ENCODE measurements at regions not wholly inside any gene's neighbourhood (a gene's known extent, or its start where the extent isn't known, plus 50 kb on each side); places are given as distances from the start of the nearest gene placed in this dataset.

DNA sequence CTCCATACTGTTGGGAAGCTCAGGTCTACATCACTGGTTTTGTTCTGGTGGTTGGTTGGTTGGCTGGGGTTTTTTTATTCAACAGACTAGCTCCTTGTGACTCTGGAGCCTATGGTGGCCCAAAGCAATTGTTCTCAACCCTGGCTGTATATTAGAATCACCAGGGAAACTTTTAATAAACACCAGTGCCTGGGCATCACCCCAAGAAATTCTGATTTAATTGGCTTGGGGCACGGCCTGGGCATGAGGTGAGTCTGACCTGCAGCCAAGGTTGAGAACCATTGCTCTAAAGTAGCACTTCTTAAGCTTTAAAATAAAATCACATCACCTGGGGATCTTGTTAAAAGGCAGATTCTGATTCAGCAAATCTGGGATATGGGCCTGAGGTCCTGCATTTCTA lies 184.1 kb downstream of the C1D start:
- H3K36me3 Mint-ChIP-seq = no peaks in the 10 kb centered on the region
- no peak for DNase-seq
- Histone ChIP-seq H3K27ac (ENCODE audit: low read depth in 1 of 2, low read length in 2 of 2) (no peak overlapping the region), H3K4me2 (replicated peaks; ENCODE audit: extremely low read depth, low read length, poor library complexity, severe bottlenecking) (no peak overlapping the region), H3K9me3 (replicated peaks in 1 of 2; ENCODE audit: control insufficient read depth in 1 of 2, insufficient read depth in 1 of 2, low read length in 2 of 2) (no peaks in the 10 kb centered on the region), H2AFZ (ENCODE audit: insufficient read depth, low read depth, low read length, poor library complexity, severe bottlenecking) (no peak overlapping the region), H3K4me3 (replicated peaks in 1 of 3; ENCODE audit: low read depth in 2 of 3, low read length in 3 of 3) (no peak overlapping the region), H3K27me3 (ENCODE audit: control insufficient read depth in 2 of 2, insufficient read depth in 2 of 2, low read length in 2 of 2) (no peaks in the 10 kb centered on the region), H3K9ac (ENCODE audit: insufficient read depth, low read length, poor library complexity, severe bottlenecking) (no peak overlapping the region), H3K4me1 (ENCODE audit: control insufficient read depth in 1 of 2, insufficient read depth in 2 of 2, low read length in 2 of 2) (no peaks in the 10 kb centered on the region), H3K79me2 (ENCODE audit: insufficient read depth, low read length) (no peaks in the 10 kb centered on the region), H4K20me1 (ENCODE audit: insufficient read depth, low read length) (no peaks in the 10 kb centered on the region), H3K36me3 (replicated peaks in 1 of 2; ENCODE audit: control insufficient read depth in 1 of 2, insufficient read depth in 2 of 2, low read length in 2 of 2) (no peaks in the 10 kb centered on the region)
- no CpG with 5 or more reads among the region's 1 CpG for WGBS (ENCODE audit: insufficient coverage)
- H3K27ac Mint-ChIP-seq = no peak overlapping the region
- H3K4me3 Mint-ChIP-seq = no peak overlapping the region
- intact Hi-C loops (cut with micrococcal nuclease) = no loop called here
- H3K27me3 Mint-ChIP-seq (ENCODE audit: low read depth in 3 of 3) = peaks cover 0 to 8% (median 3%) of the 10 kb centered on the region in 3 donors
- H3K4me1 Mint-ChIP-seq = no peaks in the 10 kb centered on the region
- peaks cover 0 to 3% (median 0%) of the 10 kb centered on the region in 7 donors for H3K9me3 Mint-ChIP-seq
- TF ChIP-seq, protein P1, sequence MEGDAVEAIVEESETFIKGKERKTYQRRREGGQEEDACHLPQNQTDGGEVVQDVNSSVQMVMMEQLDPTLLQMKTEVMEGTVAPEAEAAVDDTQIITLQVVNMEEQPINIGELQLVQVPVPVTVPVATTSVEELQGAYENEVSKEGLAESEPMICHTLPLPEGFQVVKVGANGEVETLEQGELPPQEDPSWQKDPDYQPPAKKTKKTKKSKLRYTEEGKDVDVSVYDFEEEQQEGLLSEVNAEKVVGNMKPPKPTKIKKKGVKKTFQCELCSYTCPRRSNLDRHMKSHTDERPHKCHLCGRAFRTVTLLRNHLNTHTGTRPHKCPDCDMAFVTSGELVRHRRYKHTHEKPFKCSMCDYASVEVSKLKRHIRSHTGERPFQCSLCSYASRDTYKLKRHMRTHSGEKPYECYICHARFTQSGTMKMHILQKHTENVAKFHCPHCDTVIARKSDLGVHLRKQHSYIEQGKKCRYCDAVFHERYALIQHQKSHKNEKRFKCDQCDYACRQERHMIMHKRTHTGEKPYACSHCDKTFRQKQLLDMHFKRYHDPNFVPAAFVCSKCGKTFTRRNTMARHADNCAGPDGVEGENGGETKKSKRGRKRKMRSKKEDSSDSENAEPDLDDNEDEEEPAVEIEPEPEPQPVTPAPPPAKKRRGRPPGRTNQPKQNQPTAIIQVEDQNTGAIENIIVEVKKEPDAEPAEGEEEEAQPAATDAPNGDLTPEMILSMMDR (IDR thresholded peaks at IDR 0.05) = no peak

DNA sequence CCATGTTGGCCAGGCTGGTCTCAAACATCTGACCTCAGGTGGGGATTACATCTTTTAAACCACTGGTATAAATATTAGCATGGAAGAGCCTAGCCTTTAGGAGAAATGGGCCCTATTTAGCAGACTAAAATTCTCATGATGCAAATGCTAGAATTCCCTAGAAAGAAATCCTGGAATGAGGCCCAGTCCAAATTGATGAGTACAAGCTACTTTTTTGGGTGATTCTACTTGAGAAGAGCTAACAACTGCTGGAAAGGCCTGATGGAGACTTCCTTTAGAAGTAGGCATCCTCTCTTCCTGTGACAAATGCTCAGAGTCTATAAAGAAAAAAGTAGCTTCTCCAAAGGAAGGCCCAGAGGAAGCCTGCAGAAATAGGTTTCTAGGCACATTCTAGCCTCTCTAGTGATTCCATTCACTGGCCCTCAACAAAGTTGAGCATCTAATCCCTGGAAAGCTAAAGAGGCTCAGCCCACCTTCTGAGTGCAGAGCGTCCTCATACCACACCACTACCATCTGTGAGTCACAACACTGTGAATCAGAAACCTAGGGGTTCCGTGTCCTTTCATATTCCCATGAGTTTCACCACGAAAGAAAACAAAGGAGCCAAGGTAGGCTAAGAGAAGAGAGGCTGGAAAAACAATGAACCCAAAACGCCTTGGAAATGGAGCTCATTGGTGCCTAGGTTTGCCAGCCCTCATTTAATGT lies 183.1 kb downstream of the C1D start:
- Histone ChIP-seq H4K20me1 (ENCODE audit: insufficient read depth, low read length) (no peaks in the 10 kb centered on the region), H3K9me3 (replicated peaks in 1 of 2; ENCODE audit: control insufficient read depth in 1 of 2, insufficient read depth in 1 of 2, low read length in 2 of 2) (no peaks in the 10 kb centered on the region), H3K4me2 (replicated peaks; ENCODE audit: extremely low read depth, low read length, poor library complexity, severe bottlenecking) (no peak overlapping the region), H3K27ac (ENCODE audit: low read depth in 1 of 2, low read length in 2 of 2) (no peak overlapping the region), H3K4me3 (replicated peaks in 1 of 3; ENCODE audit: low read depth in 2 of 3, low read length in 3 of 3) (no peak overlapping the region), H3K27me3 (ENCODE audit: control insufficient read depth in 2 of 2, insufficient read depth in 2 of 2, low read length in 2 of 2) (no peaks in the 10 kb centered on the region), H3K36me3 (replicated peaks in 1 of 2; ENCODE audit: control insufficient read depth in 1 of 2, insufficient read depth in 2 of 2, low read length in 2 of 2) (no peaks in the 10 kb centered on the region), H3K9ac (ENCODE audit: insufficient read depth, low read length, poor library complexity, severe bottlenecking) (no peak overlapping the region), H2AFZ (ENCODE audit: insufficient read depth, low read depth, low read length, poor library complexity, severe bottlenecking) (no peak overlapping the region), H3K4me1 (ENCODE audit: control insufficient read depth in 1 of 2, insufficient read depth in 2 of 2, low read length in 2 of 2) (no peaks in the 10 kb centered on the region), H3K79me2 (ENCODE audit: insufficient read depth, low read length) (no peaks in the 10 kb centered on the region)
- TF ChIP-seq, protein P1 (IDR thresholded peaks at IDR 0.05) = no peak
- H3K27ac Mint-ChIP-seq = no peak overlapping the region
- no peaks in the 10 kb centered on the region for H3K36me3 Mint-ChIP-seq
- peaks cover 0 to 10% (median 3%) of the 10 kb centered on the region in 3 donors for H3K27me3 Mint-ChIP-seq (ENCODE audit: low read depth in 3 of 3)
- no peak for DNase-seq
- intact Hi-C loops (cut with micrococcal nuclease) = no loop called here
- WGBS (ENCODE audit: insufficient coverage) = 94% methylated on average over 3 of the region's 4 CpGs
- H3K4me1 Mint-ChIP-seq = no peaks in the 10 kb centered on the region
- H3K4me3 Mint-ChIP-seq = no peak overlapping the region
- H3K9me3 Mint-ChIP-seq = peaks cover 0 to 3% (median 0%) of the 10 kb centered on the region in 7 donors
